Vagina (tissue), 2 donors: ENCODE measurements at regions not wholly inside any gene's neighbourhood (a gene's known extent, or its start where the extent isn't known, plus 50 kb on each side); places are given as distances from the start of the nearest gene placed in this dataset.

Experiments used
- CTCF ChIP-seq, 3 experiments: fragments of 450-650 bp in 2 of 3; fragments of 200-600 bp in 1 of 3; sonication (generic) in 1 of 3; IDR thresholded peaks; one replicate each; pipeline ENCODE4 v1.5.1; 2017 to 2019; ENCODE audit warnings: antibody characterized with exemption in 3 of 3, mild to moderate bottlenecking in 2 of 3, moderate library complexity in 2 of 3
- POLR2A ChIP-seq, 2 donors: fragments of 450-650 bp; IDR thresholded peaks; one replicate each; pipeline ENCODE4 v1.6.1; 2017; ENCODE audit warnings: antibody characterized with exemption in 2 of 2, mild to moderate bottlenecking in 2 of 2, moderate library complexity in 2 of 2

GRCh38 chr3:70531838-70532489 is 219.5 kb upstream of the MDFIC2 start:
- TF ChIP-seq CTCF (IDR thresholded peaks at IDR 0.05) (no peak), POLR2A (IDR thresholded peaks at IDR 0.05) (no peak)
